GM12878 (cell line): ENCODE measurements at regions not wholly inside any gene's neighbourhood (a gene's known extent, or its start where the extent isn't known, plus 50 kb on each side); places are given as distances from the start of the nearest gene placed in this dataset.

Experiments used
- ATAC-seq: fragments of 200-7000 bp; cut with Tn5 transposase; 3 replicates; pipeline ENCODE4 v1.9.1; 2020; ENCODE audit warnings: mild to moderate bottlenecking, moderate library complexity
- BruUV-seq: library from RNA; stranded (reverse); fragments of 400-500 nt; replicated peaks from 2 replicates; lab custom pipeline; 2021; lab: Mats Ljungman, UMichigan
- CTCF ChIA-PET: fragments of 300-600 bp; sonication (Branson Sonifier 250); formaldehyde crosslinking; extraction: SDS; loops from one replicate; lab custom pipeline; 2021; ENCODE audit warnings: inconsistent platforms; lab: Yijun Ruan, JAX
- POLR2A ChIA-PET: fragments of 350-600 bp; formaldehyde crosslinking; extraction: SDS; loops from one replicate; lab custom pipeline; 2021; ENCODE audit warnings: inconsistent platforms; lab: Charles Lee
- RAD21 ChIA-PET: fragments of 300-600 bp; sonication (Branson Sonifier 250); formaldehyde crosslinking; loops from one replicate; lab custom pipeline; 2023; ENCODE audit warnings: antibody characterized with exemption; ENCODE audit not compliant: unreplicated experiment; lab: Charles Lee
- SMC1A ChIA-PET: fragments of 300-600 bp; sonication (Branson Sonifier 250); formaldehyde crosslinking; loops from one replicate; lab custom pipeline; 2023; ENCODE audit not compliant: unreplicated experiment, uncharacterized antibody; lab: Charles Lee
- DNase-seq: peaks from one replicate; pipeline ENCODE4 v3.0.0-alpha.2; 2011; ENCODE audit warnings: low read depth, low spot score
- FAIRE-seq: peaks from 3 replicates; lab custom pipeline; 2011; peaks lifted over from hg19 to GRCh38; lab: Jason Lieb, UNC
- H2AFZ ChIP-seq: 2 replicates; pipeline ENCODE4 v1.6.0; 2011; ENCODE audit warnings: low read depth, low read length, control low read depth; ENCODE audit not compliant: control insufficient read depth
- H3K27ac ChIP-seq: 2 replicates; pipeline ENCODE4 v1.5.1; 2011; ENCODE audit warnings: control low read depth; ENCODE audit not compliant: control insufficient read depth, insufficient read depth
- H3K27me3 ChIP-seq, 2 experiments: replicated peaks in 1 of 2; 2 replicates each; pipeline versions ENCODE4 v1.6.0 to v1.6.1; 2011; ENCODE audit warnings: low read length in 1 of 2; ENCODE audit not compliant: control insufficient read depth in 2 of 2, insufficient read depth in 2 of 2
- H3K36me3 ChIP-seq, 2 experiments: 2 replicates each; pipeline ENCODE4 v1.5.1; 2011; ENCODE audit warnings: low read length in 1 of 2; ENCODE audit not compliant: control insufficient read depth in 2 of 2, insufficient read depth in 2 of 2
- H3K4me1 ChIP-seq: 2 replicates; pipeline ENCODE4 v1.6.1; 2011; ENCODE audit warnings: mild to moderate bottlenecking, low read length, moderate library complexity, mixed read lengths; ENCODE audit not compliant: control insufficient read depth, insufficient read depth
- H3K4me2 ChIP-seq: 2 replicates; pipeline ENCODE4 v1.6.0; 2011; ENCODE audit warnings: control low read depth; ENCODE audit not compliant: control insufficient read depth, insufficient read depth
- H3K4me3 ChIP-seq: fragments of 200-600 bp; sonication (generic); 2 replicates; pipeline ENCODE4 v1.5.1; 2016
- H3K79me2 ChIP-seq: 2 replicates; pipeline ENCODE4 v1.6.0; 2011; ENCODE audit warnings: low read length; ENCODE audit not compliant: control insufficient read depth, insufficient read depth
- H3K9ac ChIP-seq: 2 replicates; pipeline ENCODE4 v1.8.0; 2011; ENCODE audit warnings: low read length, control low read depth, mixed read lengths; ENCODE audit not compliant: control insufficient read depth, insufficient read depth
- H3K9me3 ChIP-seq: replicated peaks from 3 replicates; pipeline ENCODE4 v1.5.1; 2011; ENCODE audit warnings: mild to moderate bottlenecking, low read length; ENCODE audit not compliant: control insufficient read depth, insufficient read depth
- H4K20me1 ChIP-seq: 2 replicates; pipeline ENCODE4 v1.6.0; 2011; ENCODE audit not compliant: control insufficient read depth, insufficient read depth
- IKZF2 ChIP-seq, 2 experiments: fragments of 450-650 bp; IDR thresholded peaks; 2 replicates each; pipeline ENCODE4 v1.6.1; 2017; ENCODE audit warnings: mild to moderate bottlenecking in 2 of 2, moderate library complexity in 2 of 2
- MTA2 ChIP-seq: fragments of 450-650 bp; IDR thresholded peaks from 2 replicates; pipeline ENCODE4 v1.6.1; 2016; ENCODE audit warnings: low read depth, mild to moderate bottlenecking, moderate library complexity
- WGBS: methylation state at CpG from one replicate; pipeline ENCODE4 v1.1.6; 2016; ENCODE audit warnings: low lambda C conversion rate; ENCODE audit not compliant: insufficient replicate concordance, insufficient coverage; ENCODE audit errors: missing lambda C conversion rate; 5-methylcytosine and 5-hydroxymethylcytosine counted together
- in situ Hi-C: fragments of 300-500 bp; cut with MboI; formaldehyde crosslinking; loops from 9 replicates; pipeline ENCODE4 v1.14.3; 2018; ENCODE audit warnings: mixed read lengths
- intact Hi-C: fragments of 100-400 bp; cut with micrococcal nuclease; formaldehyde crosslinking; loops from one replicate; pipeline ENCODE4 v1.14.2; 2022; ENCODE audit not compliant: unreplicated experiment
- TF ChIP-seq, protein P1 (sequence below): fragments of 450-650 bp; IDR thresholded peaks from 2 replicates; pipeline ENCODE4 v1.6.1; 2017; ENCODE audit warnings: low read depth, mild to moderate bottlenecking, moderate library complexity

GRCh38 chr9:113738893-113739604 is 137.1 kb upstream of the ZNF618 start:
- ATAC-seq (peak; percentile 57), FAIRE-seq (no peak), DNase-seq (no peak)
- no peak overlapping the region for H3K9ac ChIP-seq
- no peaks in the 10 kb centered on the region for H3K9me3 ChIP-seq
- no peaks in the 10 kb centered on the region for H3K36me3 ChIP-seq
- ChIA-PET SMC1A (no interaction called here), CTCF (interaction anchor here (0.6 kb wide), 1 partner anchor 12 kb away, joined by 3 read pairs; no protein-coding TSS in a partner anchor), POLR2A (no interaction called here), RAD21 (no interaction called here)
- WGBS = 9% methylated on average over 6 of the region's 6 CpGs
- in situ Hi-C loops = no loop called here
- no peak overlapping the region for H2AFZ ChIP-seq
- intact Hi-C loops = no loop called here
- no peak overlapping the region for H3K4me3 ChIP-seq
- no peak overlapping the region for H3K27ac ChIP-seq
- H3K4me1 ChIP-seq = no peaks in the 10 kb centered on the region
- peaks cover 0 to 2% of the 10 kb centered on the region in 2 experiments; a peak in 2 of 4 replicates for H3K27me3 ChIP-seq
- H3K79me2 ChIP-seq = no peaks in the 10 kb centered on the region
- TF ChIP-seq, protein P1, sequence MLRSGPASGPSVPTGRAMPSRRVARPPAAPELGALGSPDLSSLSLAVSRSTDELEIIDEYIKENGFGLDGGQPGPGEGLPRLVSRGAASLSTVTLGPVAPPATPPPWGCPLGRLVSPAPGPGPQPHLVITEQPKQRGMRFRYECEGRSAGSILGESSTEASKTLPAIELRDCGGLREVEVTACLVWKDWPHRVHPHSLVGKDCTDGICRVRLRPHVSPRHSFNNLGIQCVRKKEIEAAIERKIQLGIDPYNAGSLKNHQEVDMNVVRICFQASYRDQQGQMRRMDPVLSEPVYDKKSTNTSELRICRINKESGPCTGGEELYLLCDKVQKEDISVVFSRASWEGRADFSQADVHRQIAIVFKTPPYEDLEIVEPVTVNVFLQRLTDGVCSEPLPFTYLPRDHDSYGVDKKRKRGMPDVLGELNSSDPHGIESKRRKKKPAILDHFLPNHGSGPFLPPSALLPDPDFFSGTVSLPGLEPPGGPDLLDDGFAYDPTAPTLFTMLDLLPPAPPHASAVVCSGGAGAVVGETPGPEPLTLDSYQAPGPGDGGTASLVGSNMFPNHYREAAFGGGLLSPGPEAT = no peak
- TF ChIP-seq IKZF2 (IDR thresholded peaks at IDR 0.05) (peak in 1 of 2 experiments; percentile 19; a peak in 1 of 4 replicates), MTA2 (no peak)
- no peak overlapping the region for H3K4me2 ChIP-seq
- BruUV-seq = no TSS peak
- H4K20me1 ChIP-seq = no peaks in the 10 kb centered on the region
